HG02943 (cell line): ENCODE measurements at regions not wholly inside any gene's neighbourhood (a gene's known extent, or its start where the extent isn't known, plus 50 kb on each side); places are given as distances from the start of the nearest gene placed in this dataset.

Experiments
- ATAC-seq: cut with Tn5 transposase; IDR thresholded peaks from one replicate; pipeline ENCODE4 v1.9.1; 2021; ENCODE audit warnings: mild to moderate bottlenecking, low read depth, moderate library complexity; ENCODE audit not compliant: unreplicated experiment

DNA sequence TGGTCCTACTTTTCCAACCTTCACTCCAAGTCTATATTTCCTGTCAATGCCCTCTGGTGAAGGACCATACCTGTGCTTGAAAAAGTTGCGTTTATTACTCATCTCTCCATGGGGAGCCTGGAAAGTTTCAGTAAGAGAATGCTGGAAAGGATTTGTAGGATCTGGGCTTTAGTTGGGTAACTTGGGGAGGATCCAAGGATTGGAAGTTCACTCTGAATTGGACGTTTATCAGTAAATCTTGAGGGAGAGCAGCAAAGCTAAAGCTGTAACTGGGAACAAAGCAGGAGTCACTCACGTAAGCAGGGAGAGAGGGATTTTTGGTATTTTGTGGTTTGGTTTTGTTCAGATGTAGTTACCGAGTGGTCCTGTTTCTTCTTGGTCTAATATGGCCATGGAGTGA, 51.4 kb upstream of the NPVF start:
- no peak for ATAC-seq

DNA sequence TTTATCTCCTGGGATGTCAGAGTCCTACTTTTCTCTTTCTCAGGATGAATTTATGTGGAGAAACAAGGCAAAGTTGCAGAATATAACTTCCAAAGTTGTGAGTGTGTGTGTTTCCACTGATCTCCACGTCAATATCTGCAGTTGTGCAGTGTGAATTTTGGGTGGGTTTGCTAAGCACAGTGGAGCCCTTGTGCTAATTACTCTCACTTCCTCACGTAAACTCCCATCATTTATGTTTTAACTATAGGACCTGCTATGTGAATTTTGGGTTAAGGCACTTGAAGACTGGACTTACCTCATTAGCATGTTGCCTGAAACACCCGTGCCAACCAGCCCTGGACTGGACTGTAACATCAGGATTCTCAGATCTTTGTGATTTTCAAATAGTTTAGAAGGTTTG, 51.9 kb upstream of the NPVF start:
- no peak for ATAC-seq

DNA sequence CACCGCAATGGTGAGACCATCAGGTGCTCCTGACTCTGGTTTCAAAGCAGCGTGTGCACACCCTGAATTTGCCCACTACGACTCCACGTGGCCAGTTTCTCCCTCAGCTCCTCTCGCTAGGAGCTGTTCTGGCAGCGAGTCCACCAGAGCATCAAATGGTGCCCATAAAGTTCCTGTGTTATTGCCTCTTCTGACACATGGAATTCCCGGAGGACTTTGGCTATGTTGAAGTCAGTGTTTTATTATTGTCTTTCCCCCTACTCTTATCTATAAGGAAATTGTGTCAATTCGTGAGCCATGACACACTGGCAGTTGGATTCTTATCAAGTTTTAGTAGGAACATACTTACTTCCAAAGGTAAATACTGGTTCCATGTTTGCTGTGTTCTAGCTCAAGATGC, 53.9 kb upstream of the NPVF start:
- ATAC-seq: no peak

DNA sequence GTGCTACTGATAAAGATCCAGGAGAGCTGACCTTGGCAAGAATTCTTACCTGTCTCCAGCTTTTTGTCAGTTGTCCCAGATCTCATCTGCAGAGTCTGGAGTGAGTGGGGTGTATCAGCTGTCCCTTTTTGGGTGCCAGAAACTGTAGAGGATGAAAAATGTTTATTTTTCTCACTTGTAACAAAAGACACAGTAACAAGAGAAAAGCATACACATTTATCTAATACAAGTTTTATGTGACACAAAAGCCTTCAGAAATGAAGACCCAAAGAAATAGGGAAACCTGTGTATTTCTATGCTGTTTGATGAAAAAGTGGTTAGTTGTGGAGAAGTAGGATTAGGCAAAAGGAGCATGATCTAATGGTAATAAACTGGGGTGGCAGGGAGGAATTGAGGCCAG, 58.5 kb upstream of the NPVF start:
- ATAC-seq: no peak

DNA sequence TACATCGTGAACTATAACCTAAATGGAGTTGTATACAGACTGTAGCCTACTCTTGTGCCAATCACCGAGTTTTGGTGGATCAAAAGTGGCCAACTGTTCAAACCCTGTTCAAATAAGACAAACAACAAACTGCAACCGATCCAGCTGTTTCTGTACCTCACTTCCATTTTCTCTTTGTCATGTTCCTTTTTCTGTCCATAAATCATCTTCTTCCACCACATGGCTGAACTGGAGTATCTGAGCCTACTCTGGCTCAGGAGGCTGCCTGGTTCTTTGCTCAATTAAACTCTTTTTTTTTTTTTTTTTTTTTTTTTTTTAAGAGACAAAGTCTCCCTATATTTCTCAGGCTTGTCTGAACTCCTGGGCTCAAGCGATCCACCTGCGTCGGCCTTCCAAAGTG, 59.0 kb upstream of the NPVF start:
- no peak for ATAC-seq

DNA sequence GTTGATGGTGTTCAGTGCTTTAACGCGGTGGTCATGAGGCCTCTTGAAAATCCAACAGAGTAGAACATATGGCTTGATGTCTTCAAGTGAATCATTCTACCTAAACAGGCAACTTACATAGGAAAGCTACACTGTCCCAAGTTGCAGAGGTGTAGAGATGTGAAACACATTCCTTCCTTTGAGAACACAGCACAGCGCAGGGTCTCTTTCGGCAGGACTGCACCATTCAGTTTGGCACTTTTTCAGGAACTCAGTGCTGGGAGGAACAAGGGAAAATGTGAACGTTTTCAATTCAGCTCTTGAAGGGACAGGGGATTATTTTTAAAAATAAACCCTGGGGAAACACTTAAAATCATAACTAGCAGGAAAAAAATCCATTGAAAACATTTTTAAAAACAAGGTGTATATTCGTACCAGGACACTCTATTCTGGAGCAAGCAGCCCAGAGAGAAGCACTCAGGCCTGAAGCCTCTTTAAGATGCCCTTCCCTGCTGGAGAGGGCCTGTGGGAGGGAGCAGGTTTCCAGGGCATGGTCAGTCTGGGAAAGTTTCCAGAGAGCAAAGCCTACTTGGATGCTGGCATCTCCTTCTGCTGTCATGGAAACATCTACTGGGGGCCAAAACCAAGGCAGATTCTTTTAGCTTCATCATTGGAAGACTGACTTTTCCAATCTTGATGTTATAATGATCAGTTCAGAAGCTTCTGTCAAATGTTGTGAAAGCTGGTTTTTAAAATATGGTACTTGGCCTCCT, 60.4 kb upstream of the NPVF start:
- no peak for ATAC-seq

DNA sequence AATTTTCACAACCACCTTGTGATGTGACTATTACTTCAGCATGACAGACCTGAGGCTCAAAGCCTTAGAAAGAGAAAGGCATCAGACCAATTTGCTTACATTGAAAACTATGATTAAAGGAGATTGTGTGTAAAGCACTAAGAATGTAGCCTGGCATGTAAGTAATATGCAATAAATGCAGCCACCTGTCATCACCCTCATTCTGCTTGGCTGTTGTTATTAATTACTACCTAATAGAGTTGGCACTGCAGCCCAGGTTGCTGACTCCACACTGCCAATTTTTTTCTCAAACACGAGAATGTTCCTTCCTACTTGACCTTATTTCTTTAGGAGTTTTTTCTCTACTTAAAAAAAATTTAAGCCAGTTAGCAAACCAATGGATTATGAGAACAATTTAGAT, 61.2 kb upstream of the NPVF start:
- ATAC-seq: no peak

DNA sequence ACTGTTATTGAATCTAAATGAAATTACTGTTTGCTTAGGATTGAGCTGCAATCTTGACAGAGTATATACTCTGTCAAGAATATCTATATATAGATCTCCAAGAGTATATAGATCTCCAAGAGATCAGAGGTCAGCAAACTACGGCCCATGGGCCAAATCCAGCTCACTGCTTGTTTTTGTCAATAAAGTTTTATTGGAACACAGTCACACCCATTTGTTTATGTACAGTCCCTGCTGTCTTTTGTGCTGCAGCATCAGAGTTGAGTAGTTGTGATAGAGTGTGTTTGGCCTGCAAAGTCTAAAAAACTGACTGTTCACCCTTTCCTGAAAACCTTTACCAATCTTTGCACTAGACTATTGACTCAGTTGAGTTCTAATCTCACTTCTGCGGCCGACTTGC, 66.3 kb upstream of the NPVF start:
- ATAC-seq: no peak

DNA sequence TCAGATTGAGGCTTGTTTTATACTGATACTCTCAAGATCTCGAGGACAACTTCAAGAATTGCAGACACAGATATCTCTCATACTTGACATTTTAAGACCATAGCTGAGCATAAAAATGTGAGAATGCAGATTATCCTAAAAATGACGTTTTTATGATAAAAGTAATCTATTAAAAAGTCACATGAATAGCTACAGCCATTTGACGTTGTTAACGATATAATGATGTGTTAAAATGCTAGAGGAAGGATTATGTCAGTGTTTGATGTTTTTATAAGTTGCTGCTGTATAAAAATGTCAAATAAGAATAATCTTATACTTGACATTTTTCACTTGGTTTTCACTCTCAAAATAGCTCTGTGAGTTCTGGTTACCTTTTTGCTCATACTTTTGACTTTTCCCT, 67.1 kb upstream of the NPVF start:
- ATAC-seq: no peak

DNA sequence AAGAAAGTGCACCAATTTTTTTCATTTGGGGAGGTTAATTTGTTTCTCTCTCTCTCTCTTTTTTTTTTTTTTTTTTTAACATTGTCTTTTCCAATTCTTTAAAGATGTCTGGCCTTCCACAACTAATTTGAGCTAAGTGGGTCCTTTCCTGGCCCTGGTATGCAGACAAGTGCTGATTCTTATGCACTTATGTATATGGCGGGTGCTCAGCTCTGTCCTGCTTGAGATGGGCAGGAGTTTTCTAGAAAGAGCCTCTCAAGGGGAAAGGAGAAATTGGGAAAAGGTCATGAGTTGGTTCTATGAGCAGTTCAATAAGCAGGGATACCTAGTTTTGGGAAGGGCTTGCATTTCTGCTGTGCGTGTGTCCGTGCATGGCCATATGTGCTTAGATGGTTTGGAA, 67.8 kb upstream of the NPVF start:
- ATAC-seq: no peak

DNA sequence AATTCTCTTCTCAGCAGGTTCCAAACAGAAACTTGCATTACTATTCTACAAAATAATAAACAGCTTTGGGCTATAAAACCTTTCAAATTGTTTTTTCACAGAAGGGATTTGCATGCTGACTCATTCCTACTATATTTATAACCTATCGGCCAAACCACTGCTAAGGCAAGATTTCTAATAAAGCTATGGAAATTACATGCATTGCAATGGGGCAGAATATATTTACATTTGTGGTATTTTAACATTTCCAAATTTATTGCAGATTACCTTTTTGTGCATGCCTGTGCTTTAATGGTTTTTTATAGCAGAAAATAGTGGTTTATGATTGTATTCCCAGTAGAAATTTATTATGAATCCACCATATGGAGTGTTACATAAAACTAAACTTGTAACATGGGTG, 69.0 kb upstream of the NPVF start:
- ATAC-seq: no peak

DNA sequence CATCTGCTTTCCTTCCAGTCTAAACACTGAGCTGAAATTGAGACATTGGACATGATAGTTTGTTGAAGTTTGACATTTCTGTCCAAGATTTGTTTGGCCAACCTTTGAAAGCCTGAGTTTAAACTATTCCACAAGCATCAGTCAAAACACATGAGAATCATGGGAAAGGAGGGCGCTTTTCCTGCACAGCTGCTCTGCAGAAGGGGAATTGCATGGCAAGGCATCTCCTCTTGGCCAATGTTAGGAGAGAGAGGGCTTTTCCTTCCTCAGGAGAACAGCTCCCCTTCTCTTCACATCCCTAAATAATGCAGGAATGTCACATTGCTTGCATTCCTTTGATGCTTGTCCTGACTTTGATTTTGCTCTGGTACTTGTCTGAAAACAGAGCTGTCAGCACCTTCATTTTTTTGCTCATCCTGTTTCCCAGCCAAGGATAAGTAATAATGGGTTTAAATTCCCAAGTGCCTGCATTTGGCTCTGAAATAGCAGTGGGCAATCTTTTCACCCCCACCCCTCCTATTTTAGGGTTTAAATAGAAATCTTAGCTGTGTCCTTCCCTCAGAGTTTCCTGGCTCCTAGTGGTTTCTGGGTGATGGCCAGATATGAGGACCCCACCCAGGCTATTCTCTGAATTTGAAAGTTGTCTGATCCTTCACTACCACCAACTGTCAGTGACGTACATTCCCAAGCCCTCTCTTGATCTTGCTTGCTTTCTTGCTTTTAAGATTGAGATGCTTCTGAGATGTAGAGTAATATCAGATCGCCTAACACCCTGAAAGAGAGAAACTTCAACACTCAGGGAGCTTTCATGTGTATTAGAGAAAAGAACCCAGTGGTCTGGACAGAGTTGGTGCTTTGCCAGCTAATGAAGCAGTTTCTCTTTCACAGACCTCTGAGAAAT, 75.2 kb upstream of the NPVF start:
- no peak for ATAC-seq

DNA sequence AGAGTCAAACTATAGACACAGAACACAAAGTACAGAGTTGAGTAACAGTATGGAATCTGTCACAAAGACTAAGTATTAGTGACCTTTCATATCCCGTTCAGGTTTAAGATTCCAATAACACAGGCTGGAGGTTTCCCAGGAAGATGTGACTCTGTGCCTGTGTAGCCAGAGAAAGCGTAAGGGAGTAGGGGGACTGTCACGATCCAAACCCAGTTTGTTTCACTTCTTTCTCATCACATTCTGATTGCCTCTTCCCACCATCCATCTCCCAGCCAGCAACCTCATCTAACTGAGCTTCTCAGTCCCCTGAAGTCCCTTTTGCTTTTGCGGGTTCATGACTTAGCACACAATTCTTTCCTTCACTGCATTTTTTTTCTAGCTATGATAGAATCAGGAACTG, 76.4 kb upstream of the NPVF start:
- ATAC-seq: no peak

DNA sequence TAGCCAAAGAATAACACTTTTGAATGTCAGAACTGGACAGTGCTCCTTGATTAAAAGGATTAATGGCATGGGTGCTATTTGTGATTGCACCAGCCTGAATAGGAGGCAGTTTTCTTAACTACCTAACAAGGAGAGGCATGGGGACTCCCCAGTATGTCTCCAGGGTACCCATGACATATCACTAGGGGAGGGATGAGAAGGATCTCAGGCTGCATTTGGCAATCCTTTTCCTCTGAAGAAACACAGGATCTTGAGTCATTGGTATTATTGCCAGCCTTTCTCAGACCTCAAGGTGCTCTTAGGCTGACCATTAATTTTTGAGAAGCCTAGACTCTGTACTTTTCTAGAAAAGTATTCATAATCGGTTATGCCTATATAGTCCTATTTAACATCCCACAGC, 77.5 kb upstream of the NPVF start:
- no peak for ATAC-seq

DNA sequence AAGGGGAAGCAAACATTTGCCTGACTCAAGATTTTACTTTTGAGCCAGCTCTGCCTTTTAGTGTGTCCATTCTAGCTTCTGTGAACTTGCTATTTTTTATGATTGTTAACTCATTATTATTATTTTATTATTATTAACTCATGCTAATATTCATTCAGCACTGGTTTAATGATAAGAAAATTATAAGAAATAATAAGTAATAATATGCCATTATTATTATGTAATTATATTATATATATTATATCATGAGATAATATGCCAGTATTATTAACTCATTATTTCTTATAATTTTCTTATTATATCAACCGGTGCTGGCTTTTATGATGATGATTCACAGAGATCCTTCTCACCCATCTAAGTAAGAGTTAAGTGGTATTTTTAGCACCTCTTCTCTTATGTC, 79.3 kb upstream of the NPVF start:
- no peak for ATAC-seq

DNA sequence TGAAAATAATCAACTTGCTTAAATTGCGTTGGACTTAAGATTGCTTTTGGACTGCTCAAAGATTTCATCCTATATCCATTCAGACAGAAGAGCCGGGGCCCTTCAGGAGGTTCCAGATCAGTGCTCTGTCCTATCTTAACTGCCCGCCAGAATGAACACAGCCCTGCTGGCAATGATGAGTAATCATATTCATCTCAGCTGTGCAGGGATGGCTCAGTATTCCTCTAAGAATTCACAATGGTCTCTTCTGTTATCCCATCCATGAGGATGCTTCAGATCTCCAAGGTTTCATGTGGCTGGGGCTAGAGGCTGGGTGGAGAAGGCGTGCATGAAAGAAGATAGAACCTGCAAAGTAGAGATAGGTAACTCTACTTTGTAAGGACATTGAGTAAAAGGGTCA, 80.0 kb upstream of the NPVF start:
- no peak for ATAC-seq

DNA sequence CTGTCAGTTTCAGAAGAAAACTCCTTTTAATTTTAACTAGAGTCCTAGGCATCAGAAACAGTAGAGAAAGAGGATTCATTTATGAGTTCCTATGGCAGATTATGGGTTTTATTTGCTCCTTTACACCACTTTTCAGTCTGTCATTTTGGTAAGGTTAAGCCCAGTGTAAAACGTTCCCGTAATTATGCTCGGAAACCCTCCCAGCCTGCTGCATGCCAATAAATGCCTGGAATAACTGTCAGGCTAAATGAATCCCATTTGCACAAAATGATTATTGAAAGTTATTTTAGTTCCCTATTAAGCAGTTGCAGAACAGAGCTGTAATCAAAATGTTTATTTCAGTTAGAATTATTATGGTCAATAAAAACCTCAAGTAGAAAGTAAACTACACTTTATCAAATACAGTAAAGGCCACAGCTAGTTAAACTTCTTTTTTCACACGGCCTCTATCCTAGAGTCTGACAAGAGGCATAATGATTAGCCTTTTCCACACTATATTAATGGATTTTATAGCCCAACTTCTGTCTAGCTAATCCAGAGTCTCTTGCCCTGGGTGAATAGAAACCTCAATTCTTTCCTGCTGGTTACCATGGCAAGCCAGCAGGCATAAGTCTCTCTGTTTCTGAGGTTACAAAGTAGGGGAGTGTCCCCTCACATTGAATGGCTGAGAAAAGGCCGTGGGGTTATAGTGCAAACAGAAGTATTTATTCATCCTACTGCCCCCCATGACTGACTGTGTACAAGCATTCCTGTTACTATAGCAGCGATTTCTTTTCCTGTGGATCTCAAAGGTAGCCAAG, 80.8 kb upstream of the NPVF start:
- no peak for ATAC-seq

DNA sequence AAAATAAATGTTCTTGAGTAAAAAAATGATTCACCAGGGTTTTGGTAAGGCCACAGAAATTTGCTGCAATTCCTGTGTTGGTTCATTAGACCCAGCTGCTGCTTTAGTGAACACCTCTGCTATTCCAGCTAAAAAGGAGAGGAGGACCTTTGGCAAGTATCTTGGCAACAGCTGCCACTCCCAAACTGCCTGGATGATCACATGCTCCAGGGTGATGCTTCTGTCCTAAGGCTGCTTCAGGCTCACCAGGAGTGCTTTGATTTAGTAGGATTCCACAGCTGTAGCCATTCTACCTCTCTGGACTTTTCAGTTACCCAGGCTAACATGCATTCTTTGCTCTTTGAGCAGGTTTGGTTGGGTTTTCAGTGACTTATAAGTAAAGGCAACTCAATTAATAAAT, 82.6 kb upstream of the NPVF start:
- no peak for ATAC-seq

DNA sequence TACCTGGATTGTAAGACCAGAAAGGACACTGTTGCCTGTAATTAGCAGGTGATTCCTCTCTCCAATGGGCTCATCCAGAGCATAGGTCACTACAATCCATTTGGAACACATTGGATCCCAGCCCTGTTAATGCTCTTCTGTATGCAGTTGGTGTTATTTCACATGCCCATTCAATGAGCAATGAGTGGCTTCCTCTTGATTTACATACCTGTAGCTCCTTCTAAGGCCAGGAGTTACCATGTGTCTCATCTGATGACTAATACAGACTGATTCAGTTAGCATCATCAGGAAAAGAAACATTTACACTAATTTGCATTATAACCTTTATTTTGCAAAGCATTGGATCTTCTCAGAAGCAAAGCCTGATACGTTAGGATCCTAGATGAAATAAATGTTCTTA, 83.1 kb upstream of the NPVF start:
- ATAC-seq: no peak

DNA sequence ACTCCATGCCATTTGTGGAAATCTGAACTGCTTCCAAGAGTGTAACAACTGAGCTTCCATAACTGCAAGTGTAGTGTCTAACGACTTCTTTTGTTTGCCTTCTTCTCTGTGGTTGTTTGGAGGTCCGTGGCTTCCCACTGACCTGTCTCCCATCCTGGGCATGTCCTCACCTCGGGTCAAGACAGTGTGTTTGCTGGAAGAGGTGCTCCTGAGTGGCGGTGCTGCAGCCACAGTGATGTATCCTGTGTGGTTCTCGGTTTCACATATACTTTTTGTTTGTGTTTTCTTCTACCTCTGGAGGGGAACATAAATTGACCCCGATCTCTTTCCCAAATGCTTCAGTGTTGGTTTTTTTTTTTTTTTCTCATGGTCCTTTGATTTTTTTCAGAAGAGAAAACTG, 84.7 kb upstream of the NPVF start:
- ATAC-seq: no peak

DNA sequence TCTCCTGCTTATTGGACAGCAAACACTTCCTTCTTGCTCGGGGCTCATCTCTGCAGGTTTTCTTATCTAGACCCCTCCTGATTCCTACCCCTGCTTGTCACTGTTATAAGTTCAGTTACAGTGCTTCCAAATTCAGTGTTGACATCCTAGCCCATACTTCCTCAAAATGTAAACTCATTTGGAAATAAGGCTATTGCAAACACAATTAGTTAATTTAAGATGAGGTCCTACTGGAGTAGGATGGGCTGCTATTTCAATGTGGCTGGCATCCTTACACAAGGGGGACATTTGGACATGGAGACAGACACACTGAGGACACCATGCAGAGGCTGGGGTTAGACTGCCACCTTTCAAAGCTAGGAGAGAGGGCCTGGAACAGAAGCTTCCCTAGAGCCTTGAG, 85.2 kb upstream of the NPVF start:
- ATAC-seq: no peak
